GM21390 (cell line): ENCODE measurements at regions not wholly inside any gene's neighbourhood (a gene's known extent, or its start where the extent isn't known, plus 50 kb on each side); places are given as distances from the start of the nearest gene placed in this dataset.
"Not testable (repeated sequence)": the region's sequence is repeated elsewhere in the genome, so short reads cannot be mapped to it uniquely, and the experiment has no call there.

Experiments used
- ATAC-seq: cut with Tn5 transposase; IDR thresholded peaks from one replicate; pipeline ENCODE4 v1.9.1; 2021; ENCODE audit not compliant: unreplicated experiment

DNA sequence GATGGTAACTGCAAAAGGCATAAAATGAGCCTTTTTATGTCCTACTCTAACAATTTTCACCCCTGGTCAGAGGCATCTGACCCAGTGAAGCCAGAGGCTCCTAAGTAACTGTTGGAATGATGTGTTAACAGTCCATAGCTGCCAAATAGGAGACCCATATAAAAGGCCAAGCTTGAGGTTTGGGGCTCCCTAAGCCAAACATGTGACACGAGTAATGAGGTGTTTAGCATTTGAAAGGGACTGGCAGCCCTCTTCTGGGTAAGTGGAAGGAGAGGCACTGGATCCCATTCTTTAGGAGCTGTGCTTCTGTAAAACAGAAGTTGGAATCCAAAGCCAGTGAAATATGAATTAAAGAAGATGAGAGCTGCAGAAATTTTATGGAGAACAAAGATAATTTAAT lies 100.6 kb upstream of the PNPLA4 start:
- no peak for ATAC-seq

DNA sequence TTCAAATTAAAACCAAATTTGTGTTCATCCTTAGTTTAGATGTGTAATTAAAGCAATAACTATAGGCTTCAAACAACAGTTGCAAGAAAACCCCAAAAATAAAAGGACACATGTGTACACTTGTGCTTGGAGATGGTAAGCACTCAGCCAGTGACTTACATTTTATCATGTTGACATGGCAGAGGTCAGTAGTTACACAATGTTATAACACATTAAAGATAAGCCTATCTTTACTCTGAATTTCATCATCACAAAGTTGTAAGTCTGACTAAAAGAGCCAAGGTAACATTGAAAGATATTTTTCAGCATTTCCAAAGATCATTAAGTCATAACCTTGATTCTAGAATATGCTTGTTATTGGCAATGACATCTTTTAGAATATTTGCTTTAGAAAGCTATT lies 98.5 kb upstream of the PNPLA4 start:
- no peak for ATAC-seq

DNA sequence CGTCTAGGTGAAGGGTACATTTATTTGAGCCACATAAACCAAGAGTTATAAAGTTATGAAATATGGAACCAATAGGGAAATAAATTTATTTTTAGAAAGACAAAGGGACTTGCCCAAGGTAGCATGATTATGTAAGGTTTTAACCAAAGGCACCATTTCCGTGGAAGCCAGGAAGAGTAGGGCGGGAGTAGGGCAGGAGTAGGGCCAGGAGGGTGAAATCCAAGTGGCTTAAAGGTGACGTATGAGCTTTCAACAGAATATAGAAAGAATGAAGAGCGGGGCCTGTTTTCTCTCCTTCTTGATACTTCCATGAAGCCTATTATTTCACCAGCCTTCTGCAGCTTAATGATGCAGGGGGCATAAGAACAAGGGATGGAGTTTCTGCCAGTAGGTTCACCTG lies 91.7 kb upstream of the PNPLA4 start:
- ATAC-seq = no peak

DNA sequence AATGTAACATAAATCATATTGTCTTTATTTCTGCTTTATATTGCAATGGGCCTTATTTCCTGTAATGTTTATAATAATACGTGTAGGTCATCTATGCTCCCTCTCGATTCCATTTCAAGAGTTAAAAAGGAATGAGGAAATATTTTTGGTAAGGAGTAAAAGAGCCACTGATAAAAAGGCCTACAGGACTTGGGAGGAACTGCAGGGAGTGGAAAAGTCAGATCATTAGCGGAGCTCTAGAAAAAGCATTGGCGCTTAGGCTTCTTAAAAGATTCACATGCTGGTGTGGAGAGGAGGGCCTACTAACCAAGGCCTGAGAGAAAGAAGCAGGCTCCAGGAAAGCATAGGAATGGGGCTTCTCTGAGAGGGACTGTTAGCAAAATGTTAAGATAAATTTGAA lies 82.9 kb upstream of the PNPLA4 start:
- no peak for ATAC-seq

DNA sequence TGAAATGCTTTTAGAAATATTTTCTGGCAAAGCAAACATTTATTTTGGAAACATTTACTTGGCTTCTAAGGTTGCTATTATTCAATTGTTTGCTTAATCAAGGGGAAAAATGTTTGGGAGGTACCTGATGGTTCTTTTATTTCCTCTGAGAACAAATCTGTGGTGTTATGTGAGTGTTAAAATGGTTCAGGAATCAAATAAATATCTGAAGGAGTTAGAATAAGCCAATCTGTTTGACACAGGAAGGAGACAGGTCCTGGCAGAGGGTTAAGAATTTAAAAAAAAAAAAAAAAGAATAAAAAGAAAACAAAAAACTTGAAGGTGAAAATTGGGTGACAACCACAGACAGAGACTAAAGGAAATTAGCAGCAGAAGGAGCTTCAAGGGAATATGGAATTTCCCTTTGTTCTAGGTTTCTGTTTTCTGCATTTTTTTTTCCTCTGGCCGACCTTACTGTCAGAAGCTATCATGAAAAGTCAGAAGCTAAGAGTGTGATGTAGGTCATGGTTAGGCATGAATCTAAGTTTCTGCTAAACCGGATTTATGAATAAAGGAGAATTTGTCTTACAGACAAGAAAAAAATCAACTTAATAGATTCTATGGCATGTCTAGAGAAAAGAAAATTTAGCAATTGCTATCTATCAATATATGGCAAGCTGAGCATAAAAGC lies 78.6 kb upstream of the PNPLA4 start:
- ATAC-seq = no peak

DNA sequence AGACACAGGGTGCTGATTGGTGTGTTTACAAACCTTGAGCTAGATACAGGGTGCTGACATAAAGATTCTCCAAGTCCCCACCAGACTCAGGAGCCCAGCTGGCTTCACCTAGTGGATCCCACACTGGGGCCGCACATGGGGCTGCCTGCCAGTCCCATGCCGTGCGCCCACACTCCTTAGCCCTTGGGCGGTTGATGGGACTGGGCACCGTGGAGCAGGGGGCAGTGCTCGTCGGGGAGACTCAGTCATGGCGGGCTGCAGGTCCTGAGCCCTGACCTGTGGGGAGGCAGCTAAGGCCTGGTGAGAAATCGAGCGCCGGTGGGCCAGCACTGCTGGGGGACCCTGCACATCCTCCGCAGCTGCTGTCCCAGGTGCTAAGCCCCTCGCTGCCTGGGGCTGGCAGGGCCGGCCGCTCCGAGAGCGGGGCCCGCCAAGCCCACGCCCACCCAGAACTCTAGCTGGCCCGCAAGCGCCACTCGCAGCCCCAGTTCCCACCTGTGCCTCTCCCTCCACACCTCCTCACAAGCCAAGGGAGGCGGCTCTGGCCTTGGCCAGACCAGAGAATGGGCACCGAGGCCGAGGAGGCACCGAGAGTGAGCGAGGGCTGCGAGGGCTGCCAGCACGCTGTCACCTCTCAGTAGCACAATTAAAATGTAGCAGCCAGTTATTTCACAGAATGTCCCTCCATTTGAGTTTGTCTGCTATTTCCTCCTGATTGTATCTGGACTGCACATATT lies 76.1 kb upstream of the PNPLA4 start:
- ATAC-seq = no peak

DNA sequence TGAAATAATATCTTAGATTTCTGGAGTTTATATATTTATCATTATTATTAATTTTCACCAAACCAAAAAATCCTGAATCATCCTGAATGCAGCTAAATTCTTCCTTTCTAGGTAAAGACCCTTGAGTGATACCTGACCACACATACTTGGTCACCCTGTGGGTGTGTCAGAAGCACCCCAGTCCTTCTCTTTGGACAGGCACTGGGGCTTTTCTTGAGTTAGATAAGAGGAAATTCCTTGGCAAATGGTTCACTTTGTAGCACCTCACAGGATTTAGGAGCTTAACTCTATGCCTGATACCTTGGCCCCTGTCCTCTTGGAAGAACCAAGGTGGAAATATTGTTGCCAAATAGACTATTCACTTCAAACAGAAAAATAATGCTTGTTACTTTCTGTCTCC lies 69.6 kb upstream of the PNPLA4 start:
- no peak for ATAC-seq

DNA sequence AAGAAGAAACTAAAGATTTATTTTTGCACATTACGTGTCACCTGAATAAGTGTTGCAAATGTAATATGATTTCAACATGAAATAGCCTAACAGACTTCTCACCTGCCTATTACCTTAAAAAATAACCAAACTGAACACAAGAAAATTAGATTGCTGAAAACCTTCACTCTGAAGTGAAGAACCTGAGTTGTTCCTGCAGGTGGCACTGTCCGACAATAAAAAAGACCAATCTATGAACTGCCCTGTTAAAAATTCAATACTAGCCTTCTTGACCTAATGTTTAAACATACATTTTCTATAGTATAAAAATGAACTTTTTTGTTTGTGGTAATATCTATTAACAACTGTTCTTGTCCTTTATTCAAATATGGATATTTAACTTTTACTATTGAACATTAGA lies 69.2 kb upstream of the PNPLA4 start:
- ATAC-seq = no peak

DNA sequence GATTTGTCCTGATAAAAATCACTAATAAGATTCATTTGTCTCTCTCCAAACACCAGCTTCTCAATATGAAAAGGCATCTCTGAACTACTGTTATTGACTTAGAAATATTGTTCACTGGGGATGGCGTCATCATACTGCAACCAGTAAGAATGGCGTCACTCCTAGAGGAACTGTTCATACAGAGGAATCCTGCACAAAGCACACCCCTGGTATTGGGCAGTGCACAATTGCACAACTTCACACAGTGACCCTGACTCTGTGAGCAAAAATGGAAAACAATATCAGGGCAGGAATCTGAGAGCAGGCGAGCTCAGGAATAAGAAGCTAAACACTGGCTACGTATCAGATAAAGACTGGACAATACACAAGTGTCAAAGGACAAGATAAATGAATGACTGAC lies 66.7 kb upstream of the PNPLA4 start:
- ATAC-seq = no peak

DNA sequence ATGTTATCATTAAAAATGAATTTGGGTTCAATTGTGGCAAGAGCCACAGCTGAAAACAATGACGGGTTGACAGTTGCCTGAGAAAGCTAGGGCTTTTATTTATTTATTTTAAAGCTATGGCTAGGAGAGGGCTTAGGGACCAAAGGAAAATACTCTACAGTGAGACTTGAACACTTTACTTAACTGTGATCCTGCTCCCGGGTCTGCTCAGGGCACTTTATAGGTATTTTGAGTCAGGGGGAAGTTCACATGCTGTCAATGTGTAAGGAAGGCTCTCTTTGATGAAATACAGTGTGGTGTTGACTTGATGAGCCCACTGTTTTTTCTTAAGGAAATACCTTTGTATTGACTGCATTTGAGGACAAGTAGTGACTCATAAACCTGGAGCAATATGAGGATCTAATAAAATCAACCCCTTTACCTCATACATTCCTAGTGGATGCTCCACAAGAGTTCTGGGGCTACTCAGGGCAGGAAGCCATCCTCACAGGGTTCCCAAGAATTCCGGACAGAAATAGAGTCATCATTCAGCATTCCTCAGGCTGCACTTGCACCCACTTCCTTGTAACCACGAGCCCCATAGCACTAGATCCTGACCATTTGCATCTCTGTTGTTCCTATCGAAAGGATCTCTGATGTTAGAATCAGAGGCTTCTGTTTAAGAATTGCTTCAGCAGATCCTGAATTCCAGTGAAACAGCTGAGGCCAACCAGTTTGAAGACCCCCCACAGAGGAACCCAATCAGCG lies 61.0 kb upstream of the PNPLA4 start:
- ATAC-seq = not testable (repeated sequence)

DNA sequence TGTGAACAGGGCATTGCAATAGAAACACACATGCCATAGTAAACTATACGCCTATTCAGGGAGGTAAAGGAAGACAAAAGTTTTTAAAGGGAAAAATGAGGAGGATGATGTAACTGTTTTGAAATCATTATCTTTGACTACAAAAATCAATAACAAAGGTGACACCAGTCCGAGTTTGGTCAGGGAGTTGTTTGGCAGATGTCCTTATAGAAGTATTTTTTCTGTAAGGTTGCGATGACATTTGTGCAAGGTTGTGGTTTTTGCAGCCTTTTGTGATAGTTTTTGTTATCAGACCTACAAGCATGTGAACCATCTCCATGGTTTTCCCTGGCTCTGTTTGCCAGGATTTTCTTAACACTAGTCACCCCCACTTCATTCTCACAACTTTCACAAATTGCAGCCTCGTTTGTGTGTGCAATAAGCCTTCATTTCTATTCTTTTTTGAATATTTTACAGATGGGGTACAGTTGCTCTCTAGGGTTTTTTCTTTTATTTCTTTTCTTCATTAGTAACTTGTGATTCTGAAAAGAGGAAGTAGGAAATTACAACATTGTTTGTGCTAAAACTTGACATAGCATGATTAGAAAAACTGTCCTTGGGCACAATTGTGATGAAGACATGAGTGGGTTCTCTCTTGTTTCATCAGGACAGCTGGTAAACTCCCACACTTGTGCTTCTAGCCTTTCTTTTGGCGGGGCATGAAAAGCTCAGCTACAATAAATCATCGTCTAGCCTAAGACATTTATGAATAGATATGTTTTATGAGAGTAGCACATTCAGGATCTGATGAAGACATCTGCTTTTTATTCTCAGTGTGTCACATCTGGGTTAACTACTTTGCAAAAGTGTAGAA lies 60.2 kb upstream of the PNPLA4 start:
- ATAC-seq = peak; percentile 83

DNA sequence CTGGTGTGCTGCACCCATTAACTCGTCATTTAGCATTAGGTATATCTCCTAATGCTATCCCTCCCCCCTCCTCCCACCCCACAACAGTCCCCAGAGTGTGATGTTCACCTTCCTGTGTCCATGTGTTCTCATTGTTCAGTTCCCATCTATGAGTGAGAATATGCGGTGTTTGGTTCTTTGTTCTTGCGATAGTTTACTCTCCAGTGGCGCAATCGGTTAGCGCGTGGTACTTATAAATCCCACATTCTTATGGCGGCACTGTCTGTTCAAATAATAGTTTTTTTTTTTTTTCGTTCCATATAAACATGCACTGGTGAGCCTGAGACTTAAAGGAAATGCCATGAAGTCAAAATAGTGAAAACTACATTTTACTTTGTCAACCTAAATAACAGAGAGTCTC lies 59.5 kb upstream of the PNPLA4 start:
- not testable (repeated sequence) for ATAC-seq

DNA sequence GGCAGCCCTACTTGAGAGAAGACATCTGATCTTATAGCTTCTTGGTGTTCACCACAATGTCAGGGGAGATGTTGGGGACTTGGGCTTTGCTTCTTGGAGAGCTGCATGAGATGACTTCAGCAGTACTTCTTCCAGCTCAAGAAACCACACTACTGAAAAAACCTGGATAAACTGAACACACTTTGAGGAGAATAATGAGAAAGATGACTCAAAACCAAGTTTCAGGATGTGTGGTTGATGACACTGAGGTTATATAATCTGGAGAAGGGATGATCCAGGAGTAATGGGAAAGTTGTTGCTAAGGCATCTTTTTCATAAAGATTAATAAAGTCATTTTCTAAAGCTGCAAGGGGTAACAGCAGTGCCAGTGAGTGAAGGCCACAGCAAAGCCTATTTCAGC lies 58.4 kb upstream of the PNPLA4 start:
- no peak for ATAC-seq

DNA sequence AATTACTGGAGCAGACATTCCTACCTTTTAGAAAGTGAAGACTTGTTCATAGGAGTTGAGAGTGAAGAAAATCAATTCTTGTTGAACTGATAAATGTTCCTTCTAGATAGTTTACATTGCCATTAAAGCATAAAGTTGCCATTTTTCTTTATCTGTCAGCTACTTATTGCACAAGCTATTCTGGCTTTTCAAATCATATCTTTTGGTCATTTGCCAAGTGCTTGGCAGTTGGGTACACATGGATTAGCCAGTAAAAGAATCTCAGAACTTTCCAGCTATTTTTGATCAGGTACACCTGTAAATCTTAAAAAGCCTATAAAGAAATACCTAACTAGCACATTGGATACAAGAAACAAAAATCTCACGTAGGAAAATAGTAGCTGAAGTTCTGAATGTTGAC lies 56.4 kb upstream of the PNPLA4 start:
- no peak for ATAC-seq
